ENCODE measurements at regions not wholly inside any gene's neighbourhood (a gene's known extent, or its start where the extent isn't known, plus 50 kb on each side); places are given as distances from the start of the nearest gene placed in this dataset.

DNA sequence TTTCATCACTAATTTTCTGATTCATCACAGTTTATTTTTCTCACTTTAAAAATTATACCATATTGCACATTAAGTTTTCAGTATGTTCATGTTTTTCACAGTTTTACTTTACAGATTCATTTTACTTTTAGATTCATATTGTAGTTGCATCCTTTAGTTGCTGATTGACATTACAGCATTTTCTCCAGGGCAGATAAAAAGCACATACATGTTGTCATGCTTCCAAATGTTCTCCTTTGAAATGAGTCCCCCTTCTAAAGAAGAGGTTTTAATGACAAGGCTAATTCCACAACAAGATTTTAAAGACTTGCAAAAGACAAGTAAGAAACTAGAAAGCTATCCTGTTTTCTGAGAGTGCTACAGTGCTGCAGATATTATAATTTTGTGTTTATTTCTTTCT, 72.1 kb upstream of the RASSF8 start:
- H3K56ac ChIP-seq (ENCODE audit: insufficient read length, low read depth, low read length), result no peak overlapping the region
- H2BK15ac ChIP-seq (ENCODE audit: low read depth, low read length), result no peak overlapping the region
- H2AK5ac ChIP-seq (ENCODE audit: insufficient read length, low read length), result no peak overlapping the region
- H3K9me3 ChIP-seq (ENCODE audit: control insufficient read depth, low read depth, low read length), result no peaks in the 10 kb centered on the region
- H2BK5ac ChIP-seq (ENCODE audit: insufficient read length, low read length), result no peak overlapping the region
- no peak overlapping the region for H3K23ac ChIP-seq (ENCODE audit: insufficient read length, low read depth, low read length)
- peaks cover 12 to 23% (median 16%) of the 10 kb centered on the region in 3 experiments for H3K36me3 Mint-ChIP-seq (ENCODE audit: insufficient read depth in 1 of 3, low read depth in 3 of 3)
- H3T11ph ChIP-seq (ENCODE audit: low read length), result no peak overlapping the region
- DNase-seq, result no peak
- no peak overlapping the region for H4K5ac ChIP-seq (ENCODE audit: insufficient read length, low read depth, low read length)
- peaks cover 2% of the 10 kb centered on the region; the same call in 1 of the 2 replicates for H3K4me1 ChIP-seq (ENCODE audit: insufficient read depth, low read length)
- no peak for TF ChIP-seq CTCF (conservative IDR thresholded peaks at IDR 0.05)
- peak overlapping the region in 1 of 3 experiments; percentile 92; a peak in 3 of 7 replicates for H3K27ac Mint-ChIP-seq
- no peak overlapping the region for H4K91ac ChIP-seq (ENCODE audit: insufficient read length, low read depth, low read length)
- H3K23me2 ChIP-seq (ENCODE audit: insufficient read length, low read depth, low read length, poor library complexity, severe bottlenecking), result no peaks in the 10 kb centered on the region
- H2BK20ac ChIP-seq (ENCODE audit: low read depth, low read length, poor library complexity, severe bottlenecking), result no peak overlapping the region
- H3K27me3 ChIP-seq (ENCODE audit: insufficient read depth, low read length), result no peaks in the 10 kb centered on the region
- no peak overlapping the region for H3K14ac ChIP-seq (ENCODE audit: insufficient read depth, low read length)
- H3K18ac ChIP-seq (ENCODE audit: insufficient read length, low read depth, low read length), result no peak overlapping the region
- H2BK120ac ChIP-seq (ENCODE audit: low read depth, low read length, poor library complexity, severe bottlenecking), result no peak overlapping the region
- peaks cover 16 to 17% of the 10 kb centered on the region in 2 experiments for H3K9me3 Mint-ChIP-seq
- no peaks in the 10 kb centered on the region for H3K79me1 ChIP-seq (ENCODE audit: insufficient read depth, low read depth, low read length, poor library complexity, severe bottlenecking)
- H3K4ac ChIP-seq (ENCODE audit: low read depth, low read length), result no peak overlapping the region
- no peak overlapping the region for H3K4me2 ChIP-seq (ENCODE audit: insufficient read depth, insufficient read length, low read length)
- no peaks in the 10 kb centered on the region for H4K20me1 ChIP-seq (ENCODE audit: control insufficient read depth, insufficient read depth, insufficient read length)
- no peak overlapping the region for H3K9ac ChIP-seq (ENCODE audit: extremely low read depth, insufficient read length, low read length)
- 0 out of 2 replicates have a peak, but pooled peaks cover 2% of the 10 kb centered on the region for H3K27me3 Mint-ChIP-seq (ENCODE audit: low read depth)
- no peaks in the 10 kb centered on the region for H3K79me2 ChIP-seq (ENCODE audit: insufficient read depth, low read length)
- H2AFZ ChIP-seq (ENCODE audit: low read length), result no peak overlapping the region
- H3K27ac ChIP-seq (ENCODE audit: insufficient read length, low read depth, low read length), result no peak overlapping the region
- no peak overlapping the region for H4K8ac ChIP-seq (replicated peaks; ENCODE audit: insufficient read length, low read depth, low read length)
- no peak overlapping the region for H2BK12ac ChIP-seq (ENCODE audit: insufficient read length, low read depth, low read length)
- peaks cover 57 to 71% of the 10 kb centered on the region in 2 experiments for H3K4me1 Mint-ChIP-seq
- no peak overlapping the region for H3K4me3 Mint-ChIP-seq
